ENCODE measurements at regions not wholly inside any gene's neighbourhood (a gene's known extent, or its start where the extent isn't known, plus 50 kb on each side); places are given as distances from the start of the nearest gene placed in this dataset.
A peak's percentile ranks its signal among the peaks of the same experiment; 100 is the strongest.

DNA sequence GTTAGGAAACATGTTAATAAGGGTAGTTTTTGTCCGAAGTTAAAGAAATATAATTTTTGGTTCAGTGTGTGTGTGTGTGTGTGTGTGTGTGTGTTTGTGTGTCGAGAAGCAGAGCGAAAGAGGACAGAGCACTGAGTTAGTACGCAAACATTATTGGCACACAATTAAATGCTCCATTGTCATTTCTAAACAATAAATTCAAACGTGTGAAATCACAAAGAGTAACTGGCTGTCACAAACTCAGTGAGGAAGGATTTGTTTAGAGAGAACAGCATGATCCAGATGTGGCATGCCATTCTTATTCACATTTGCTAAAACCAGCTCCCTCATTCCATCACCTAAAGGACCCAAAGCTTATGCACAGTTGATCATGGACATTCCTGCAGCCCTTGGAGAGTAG is 970.8 kb downstream of the DTWD2 start:
- Histone ChIP-seq H3K9me3 (replicated peaks; ENCODE audit: control insufficient read depth, low read depth, low read length) (no peaks in the 10 kb centered on the region), H3K4me1 (ENCODE audit: control insufficient read depth, insufficient read depth, low read length) (no peaks in the 10 kb centered on the region), H3K27ac (ENCODE audit: low read length) (no peak overlapping the region), H3K36me3 (ENCODE audit: control insufficient read depth, insufficient read depth, low read length) (no peaks in the 10 kb centered on the region), H3K4me3 (ENCODE audit: low read length) (no peak overlapping the region), H3K27me3 (ENCODE audit: control insufficient read depth, insufficient read depth, low read length) (no peaks in the 10 kb centered on the region)
- no peak for DNase-seq
- no CpG with 5 or more reads among the region's 5 CpGs for WGBS (ENCODE audit: insufficient coverage)

DNA sequence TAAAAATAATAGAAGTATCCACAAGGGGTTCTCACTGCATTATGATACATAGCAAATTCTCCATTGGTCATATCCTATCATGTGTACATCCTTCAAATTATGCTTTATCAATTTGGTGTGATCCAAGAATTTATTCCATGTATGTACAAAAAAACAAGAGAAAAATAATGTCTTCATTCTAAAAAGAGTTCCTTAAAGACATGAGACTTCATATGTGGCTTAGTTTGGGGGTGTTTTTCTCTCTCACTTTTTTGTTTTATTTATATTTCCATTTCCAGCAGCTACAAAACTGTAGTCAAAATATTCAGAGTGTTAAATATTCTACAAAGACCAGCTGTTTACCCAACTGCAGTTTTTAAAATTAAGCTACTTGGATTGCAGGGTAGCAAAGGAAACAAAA is 972.0 kb downstream of the DTWD2 start:
- no peak for DNase-seq
- no peak overlapping the region for H3K27ac ChIP-seq (ENCODE audit: low read length)

DNA sequence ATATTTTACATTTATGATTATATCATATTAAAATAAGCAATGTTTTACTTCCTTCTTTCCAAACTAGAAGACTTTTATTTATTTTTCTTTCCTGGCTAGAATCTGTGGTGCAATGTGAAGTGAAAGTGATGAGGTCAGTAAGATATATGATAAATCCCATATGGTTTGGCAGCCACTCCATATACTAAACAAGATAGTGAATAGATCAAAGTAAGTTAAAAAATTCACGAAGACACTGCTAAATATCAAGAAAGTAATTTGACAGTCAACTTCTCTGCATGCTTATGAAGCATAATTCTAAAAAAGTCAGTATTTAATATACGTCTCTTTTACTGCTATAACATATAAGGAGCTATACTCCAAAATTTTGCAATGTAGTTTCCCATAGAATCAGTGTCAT is 972.8 kb downstream of the DTWD2 start:
- H3K27me3 ChIP-seq (ENCODE audit: control insufficient read depth, insufficient read depth, low read length) = no peaks in the 10 kb centered on the region
- H3K4me3 ChIP-seq (ENCODE audit: low read length) = no peak overlapping the region
- no peak overlapping the region for H3K27ac ChIP-seq (ENCODE audit: low read length)
- no peaks in the 10 kb centered on the region for H3K9me3 ChIP-seq (replicated peaks; ENCODE audit: control insufficient read depth, low read depth, low read length)
- WGBS (ENCODE audit: insufficient coverage) = no CpG with 5 or more reads among the region's 2 CpGs
- DNase-seq = peak; percentile 7
- no peaks in the 10 kb centered on the region for H3K36me3 ChIP-seq (ENCODE audit: control insufficient read depth, insufficient read depth, low read length)
- H3K4me1 ChIP-seq (ENCODE audit: control insufficient read depth, insufficient read depth, low read length) = no peaks in the 10 kb centered on the region

More for the DNA sequence above, 972.0 kb downstream of the DTWD2 start:
- Histone ChIP-seq H3K36me3 (ENCODE audit: control insufficient read depth, insufficient read depth, low read length) (no peaks in the 10 kb centered on the region), H3K9me3 (replicated peaks; ENCODE audit: control insufficient read depth, low read depth, low read length) (no peaks in the 10 kb centered on the region), H3K27me3 (ENCODE audit: control insufficient read depth, insufficient read depth, low read length) (no peaks in the 10 kb centered on the region), H3K4me3 (ENCODE audit: low read length) (no peak overlapping the region), H3K4me1 (ENCODE audit: control insufficient read depth, insufficient read depth, low read length) (no peaks in the 10 kb centered on the region)

DNA sequence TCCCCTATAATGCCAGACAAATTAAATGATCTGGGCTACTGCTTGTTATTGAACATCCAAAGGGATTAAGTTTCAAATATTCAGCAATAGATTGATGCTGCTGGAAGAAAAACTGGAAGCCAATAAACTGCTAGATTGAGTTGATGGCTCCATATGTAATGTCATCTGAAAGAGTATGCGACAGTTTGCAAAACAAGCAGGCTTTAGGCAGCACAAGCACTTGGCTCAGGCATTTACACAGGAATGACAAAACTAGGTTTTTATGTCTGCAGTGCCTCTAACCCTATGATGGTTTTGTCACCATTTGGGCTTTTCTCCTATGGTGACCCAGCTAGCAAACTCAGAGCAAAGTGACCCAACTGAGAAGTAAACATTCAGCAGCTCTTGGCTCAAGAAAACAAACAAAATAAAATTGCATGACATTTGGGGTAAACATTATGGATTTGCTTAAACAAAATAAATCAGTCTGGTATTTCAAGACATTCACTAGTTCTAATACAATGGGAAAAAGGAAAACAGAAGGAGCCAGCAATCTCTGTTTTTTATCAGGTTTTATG is 978.5 kb downstream of the DTWD2 start:
- Histone ChIP-seq H3K36me3 (ENCODE audit: control insufficient read depth, insufficient read depth, low read length) (no peaks in the 10 kb centered on the region), H3K4me3 (ENCODE audit: low read length) (no peak overlapping the region), H3K27ac (ENCODE audit: low read length) (no peak overlapping the region), H3K27me3 (ENCODE audit: control insufficient read depth, insufficient read depth, low read length) (no peaks in the 10 kb centered on the region), H3K9me3 (replicated peaks; ENCODE audit: control insufficient read depth, low read depth, low read length) (no peaks in the 10 kb centered on the region), H3K4me1 (ENCODE audit: control insufficient read depth, insufficient read depth, low read length) (no peaks in the 10 kb centered on the region)
- WGBS (ENCODE audit: insufficient coverage) = 91% methylated on average over 1 of the region's 1 CpG
- no peak for DNase-seq

DNA sequence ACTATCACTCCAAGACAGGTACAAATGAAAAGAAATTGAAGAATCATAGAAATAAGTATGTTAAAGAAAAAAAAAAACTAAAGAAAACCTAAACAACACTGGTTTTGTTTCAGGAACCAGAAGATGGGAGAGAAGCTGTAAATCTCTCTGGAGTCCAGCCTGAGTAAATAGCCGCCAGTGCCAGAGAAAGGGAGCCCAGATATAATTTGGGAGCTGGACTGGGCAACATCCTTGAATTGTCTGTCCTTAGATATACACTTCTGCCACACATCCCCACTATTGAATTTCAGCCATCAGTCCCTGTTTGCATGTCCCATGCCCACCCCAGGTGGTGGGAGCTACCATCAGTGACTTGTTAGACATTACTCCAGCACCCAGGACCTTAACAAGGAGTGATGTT is 979.6 kb downstream of the DTWD2 start:
- Histone ChIP-seq H3K4me3 (ENCODE audit: low read length) (no peak overlapping the region), H3K36me3 (ENCODE audit: control insufficient read depth, insufficient read depth, low read length) (no peaks in the 10 kb centered on the region), H3K27ac (ENCODE audit: low read length) (no peak overlapping the region), H3K4me1 (ENCODE audit: control insufficient read depth, insufficient read depth, low read length) (no peaks in the 10 kb centered on the region), H3K9me3 (replicated peaks; ENCODE audit: control insufficient read depth, low read depth, low read length) (no peaks in the 10 kb centered on the region), H3K27me3 (ENCODE audit: control insufficient read depth, insufficient read depth, low read length) (no peaks in the 10 kb centered on the region)
- no peak for DNase-seq
- WGBS (ENCODE audit: insufficient coverage) = no CpG with 5 or more reads among the region's 1 CpG

DNA sequence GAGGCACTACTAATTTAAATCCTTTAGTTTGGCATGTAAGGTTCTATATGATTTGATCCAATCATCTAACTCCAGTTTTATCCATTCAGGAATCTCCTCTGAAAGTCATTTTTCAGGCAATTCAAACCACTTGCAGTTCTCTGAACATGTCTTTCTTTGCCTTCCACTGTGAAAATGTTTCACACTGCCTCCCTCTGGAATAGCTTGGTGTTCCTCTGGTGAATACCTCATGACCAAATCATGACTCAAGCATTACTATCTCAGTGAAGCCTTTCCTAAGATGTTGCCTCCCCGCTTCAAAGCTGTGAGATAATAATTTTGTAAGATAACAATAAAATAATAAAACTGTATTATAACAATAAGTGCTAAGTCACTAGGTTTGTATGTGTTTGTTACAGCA is 981.1 kb downstream of the DTWD2 start:
- DNase-seq = no peak
- Histone ChIP-seq H3K27me3 (ENCODE audit: control insufficient read depth, insufficient read depth, low read length) (no peaks in the 10 kb centered on the region), H3K36me3 (ENCODE audit: control insufficient read depth, insufficient read depth, low read length) (no peaks in the 10 kb centered on the region), H3K27ac (ENCODE audit: low read length) (no peak overlapping the region), H3K9me3 (replicated peaks; ENCODE audit: control insufficient read depth, low read depth, low read length) (no peaks in the 10 kb centered on the region), H3K4me1 (ENCODE audit: control insufficient read depth, insufficient read depth, low read length) (no peaks in the 10 kb centered on the region), H3K4me3 (ENCODE audit: low read length) (no peak overlapping the region)
- WGBS (ENCODE audit: insufficient coverage) = no CpG with 5 or more reads among the region's 1 CpG

DNA sequence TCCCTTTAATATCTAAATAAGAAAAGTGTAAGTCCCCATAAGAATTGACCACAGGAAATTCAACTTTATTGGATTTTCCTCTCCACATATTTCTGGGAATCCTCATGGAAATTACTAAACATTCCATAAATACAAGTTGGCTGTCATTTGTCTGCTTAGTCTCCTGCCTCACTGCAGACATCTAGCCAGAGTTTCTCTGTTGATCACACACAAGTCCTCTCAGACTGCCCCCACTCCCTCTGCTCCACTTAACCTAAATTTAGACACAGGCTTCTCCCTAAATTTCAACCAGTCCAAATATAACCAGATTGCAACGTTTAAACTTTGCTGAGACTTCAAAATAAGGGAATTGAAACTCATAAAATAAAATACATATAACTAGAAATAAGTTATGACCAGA is 982.1 kb downstream of the DTWD2 start:
- Histone ChIP-seq H3K27me3 (ENCODE audit: control insufficient read depth, insufficient read depth, low read length) (no peaks in the 10 kb centered on the region), H3K9me3 (replicated peaks; ENCODE audit: control insufficient read depth, low read depth, low read length) (no peaks in the 10 kb centered on the region), H3K27ac (ENCODE audit: low read length) (no peak overlapping the region), H3K36me3 (ENCODE audit: control insufficient read depth, insufficient read depth, low read length) (no peaks in the 10 kb centered on the region), H3K4me3 (ENCODE audit: low read length) (no peak overlapping the region), H3K4me1 (ENCODE audit: control insufficient read depth, insufficient read depth, low read length) (no peaks in the 10 kb centered on the region)
- DNase-seq = peak; percentile 63
- WGBS (ENCODE audit: insufficient coverage) = no CpG with 5 or more reads among the region's 1 CpG

DNA sequence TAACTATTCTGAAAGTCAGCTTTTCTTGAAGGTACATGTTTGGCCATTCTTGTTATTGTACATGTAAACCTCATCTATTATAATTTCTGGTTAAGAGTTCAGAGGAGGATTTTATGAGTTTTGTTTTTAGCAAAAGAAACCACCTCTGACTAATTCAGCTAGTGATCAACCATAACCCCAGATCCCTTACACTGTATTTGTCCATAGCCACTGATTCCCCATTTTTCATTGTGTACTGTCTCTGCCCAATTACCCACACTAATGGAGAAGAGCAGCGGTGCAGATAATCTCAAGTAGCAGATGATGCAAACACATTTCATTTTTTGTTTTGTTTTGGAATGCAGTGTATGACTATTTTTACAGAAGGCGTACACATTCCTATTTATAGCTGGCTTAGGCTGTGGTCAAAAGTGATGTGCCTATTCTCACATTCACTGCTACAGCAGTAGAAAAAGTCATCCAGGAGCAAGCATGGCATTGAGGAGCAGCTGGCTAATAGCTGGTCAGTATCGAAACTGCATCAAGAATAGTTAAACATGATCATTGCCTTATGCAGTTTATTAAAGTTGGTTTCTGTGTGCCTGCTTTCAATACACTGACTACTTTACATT is 988.3 kb downstream of the DTWD2 start:
- Histone ChIP-seq H3K9me3 (replicated peaks; ENCODE audit: control insufficient read depth, low read depth, low read length) (no peaks in the 10 kb centered on the region), H3K4me3 (ENCODE audit: low read length) (no peak overlapping the region), H3K36me3 (ENCODE audit: control insufficient read depth, insufficient read depth, low read length) (no peaks in the 10 kb centered on the region), H3K27ac (ENCODE audit: low read length) (no peak overlapping the region), H3K27me3 (ENCODE audit: control insufficient read depth, insufficient read depth, low read length) (no peaks in the 10 kb centered on the region), H3K4me1 (ENCODE audit: control insufficient read depth, insufficient read depth, low read length) (no peaks in the 10 kb centered on the region)
- WGBS (ENCODE audit: insufficient coverage) = no CpG with 5 or more reads among the region's 3 CpGs
- no peak for DNase-seq

DNA sequence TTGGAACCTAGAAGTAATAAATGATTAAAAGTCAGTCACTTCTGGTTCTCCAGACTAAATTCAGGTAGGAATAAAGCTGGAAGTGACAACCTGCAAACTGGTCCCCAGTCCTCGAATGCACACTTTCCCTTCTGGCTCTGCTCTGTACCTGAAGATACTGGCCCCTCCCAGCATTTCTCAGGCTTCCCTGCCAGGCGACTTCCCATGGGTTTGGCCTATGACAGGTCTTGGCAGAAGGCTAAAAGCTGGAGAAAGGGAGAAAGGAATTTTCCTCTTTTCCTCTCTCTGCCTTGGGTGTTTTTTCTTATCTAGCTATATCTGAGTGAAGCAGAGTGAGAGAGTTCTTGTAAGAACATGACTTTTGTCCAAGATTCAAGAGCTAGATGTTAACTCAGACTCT is 1005.7 kb downstream of the DTWD2 start:
- H3K4me3 ChIP-seq (ENCODE audit: low read length) = no peak overlapping the region
- H3K9me3 ChIP-seq (replicated peaks; ENCODE audit: control insufficient read depth, low read depth, low read length) = no peaks in the 10 kb centered on the region
- no CpG with 5 or more reads among the region's 2 CpGs for WGBS (ENCODE audit: insufficient coverage)
- no peaks in the 10 kb centered on the region for H3K4me1 ChIP-seq (ENCODE audit: control insufficient read depth, insufficient read depth, low read length)
- no peak overlapping the region for H3K27ac ChIP-seq (ENCODE audit: low read length)
- no peaks in the 10 kb centered on the region for H3K36me3 ChIP-seq (ENCODE audit: control insufficient read depth, insufficient read depth, low read length)
- DNase-seq = no peak
- no peaks in the 10 kb centered on the region for H3K27me3 ChIP-seq (ENCODE audit: control insufficient read depth, insufficient read depth, low read length)

DNA sequence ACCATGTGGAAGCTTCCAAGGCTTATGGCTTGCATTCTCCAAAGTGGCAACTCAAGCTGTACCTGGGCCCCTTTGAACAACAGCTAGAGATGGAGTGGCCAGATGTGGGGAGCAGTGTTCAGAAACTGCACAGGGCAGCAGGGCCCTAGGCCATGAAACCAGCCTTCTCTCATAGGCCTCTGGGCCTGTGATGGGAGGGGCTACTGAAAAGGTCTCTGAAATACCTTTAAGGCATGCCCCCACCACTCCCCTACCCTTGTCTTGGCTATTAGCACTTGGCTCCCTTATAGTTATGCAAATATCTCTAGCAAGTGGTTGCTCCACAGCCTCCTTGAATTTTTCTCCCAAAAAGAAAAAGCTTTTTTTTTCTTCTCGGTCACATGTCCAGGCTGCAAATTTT is 1014.6 kb downstream of the DTWD2 start:
- H3K27ac ChIP-seq (ENCODE audit: low read length) = no peak overlapping the region
- H3K4me1 ChIP-seq (ENCODE audit: control insufficient read depth, insufficient read depth, low read length) = no peaks in the 10 kb centered on the region
- no peaks in the 10 kb centered on the region for H3K36me3 ChIP-seq (ENCODE audit: control insufficient read depth, insufficient read depth, low read length)
- no peaks in the 10 kb centered on the region for H3K27me3 ChIP-seq (ENCODE audit: control insufficient read depth, insufficient read depth, low read length)
- H3K9me3 ChIP-seq (replicated peaks; ENCODE audit: control insufficient read depth, low read depth, low read length) = no peaks in the 10 kb centered on the region
- no CpG with 5 or more reads among the region's 1 CpG for WGBS (ENCODE audit: insufficient coverage)
- DNase-seq = no peak
- H3K4me3 ChIP-seq (ENCODE audit: low read length) = no peak overlapping the region

DNA sequence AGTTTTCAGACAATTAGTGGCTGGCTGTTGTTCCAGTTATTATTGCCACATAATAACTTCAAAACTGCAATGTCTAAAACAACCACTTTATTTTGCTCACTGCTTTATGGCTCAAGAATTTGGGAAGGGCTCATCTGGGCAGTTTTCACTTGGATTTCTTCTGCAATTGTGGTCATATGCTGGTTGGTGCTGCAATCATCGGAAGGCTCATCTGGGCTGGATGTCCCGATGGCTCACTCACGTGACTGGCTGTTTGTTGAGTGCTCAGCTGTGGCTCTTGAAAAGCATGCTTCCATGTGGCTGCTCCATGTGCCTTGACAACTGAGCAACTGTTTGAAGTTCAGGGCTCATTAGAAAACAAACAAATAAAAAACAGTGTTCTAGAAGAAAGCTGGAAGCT is 1032.5 kb downstream of the DTWD2 start:
- Histone ChIP-seq H3K4me3 (ENCODE audit: low read length) (no peak overlapping the region), H3K4me1 (ENCODE audit: control insufficient read depth, insufficient read depth, low read length) (no peaks in the 10 kb centered on the region), H3K27me3 (ENCODE audit: control insufficient read depth, insufficient read depth, low read length) (no peaks in the 10 kb centered on the region), H3K36me3 (ENCODE audit: control insufficient read depth, insufficient read depth, low read length) (no peaks in the 10 kb centered on the region), H3K9me3 (replicated peaks; ENCODE audit: control insufficient read depth, low read depth, low read length) (no peaks in the 10 kb centered on the region), H3K27ac (ENCODE audit: low read length) (no peak overlapping the region)
- DNase-seq = no peak
- 85% methylated on average over 3 of the region's 3 CpGs for WGBS (ENCODE audit: insufficient coverage)

Data from muscle of leg (tissue), 3 donors.